ENCODE measurements at regions not wholly inside any gene's neighbourhood (a gene's known extent, or its start where the extent isn't known, plus 50 kb on each side); places are given as distances from the start of the nearest gene placed in this dataset.

DNA sequence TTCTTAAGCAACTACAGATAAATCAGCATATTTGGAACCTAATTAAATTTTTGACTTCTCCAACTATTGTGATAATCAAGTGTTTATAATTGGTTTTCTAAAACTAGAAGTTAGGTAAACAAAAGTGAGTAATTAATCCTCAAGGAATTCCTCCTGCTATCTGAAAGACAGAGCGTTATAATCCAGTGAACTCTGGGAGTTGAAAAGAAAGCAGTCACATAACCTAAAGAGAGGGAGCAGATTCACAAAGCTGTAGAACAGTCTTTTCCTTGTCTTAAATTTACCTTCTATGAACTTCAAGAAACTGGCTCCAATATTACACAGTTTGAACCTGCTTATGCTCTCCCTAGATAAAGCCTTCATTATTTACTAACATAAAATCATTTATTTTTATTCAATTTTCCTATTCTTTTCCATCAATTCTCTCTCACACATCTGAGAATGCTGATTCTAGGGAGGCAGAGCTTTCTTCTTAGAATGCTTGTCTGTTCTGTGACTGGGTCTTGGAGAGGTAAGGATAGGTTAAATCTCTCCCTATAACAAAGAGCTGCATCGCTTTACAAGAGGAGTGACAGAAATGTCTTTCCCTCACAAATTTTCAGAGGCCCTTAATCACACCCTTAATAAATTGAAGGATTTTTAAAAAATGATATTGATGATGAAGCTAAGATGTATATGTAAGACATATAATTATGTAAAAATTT, 132.8 kb downstream of the TUSC7 start:
- DNase-seq (ENCODE audit: low read depth): no peak
- no peak overlapping the region for H3K4me3 ChIP-seq (ENCODE audit: low read depth, low read length)

DNA sequence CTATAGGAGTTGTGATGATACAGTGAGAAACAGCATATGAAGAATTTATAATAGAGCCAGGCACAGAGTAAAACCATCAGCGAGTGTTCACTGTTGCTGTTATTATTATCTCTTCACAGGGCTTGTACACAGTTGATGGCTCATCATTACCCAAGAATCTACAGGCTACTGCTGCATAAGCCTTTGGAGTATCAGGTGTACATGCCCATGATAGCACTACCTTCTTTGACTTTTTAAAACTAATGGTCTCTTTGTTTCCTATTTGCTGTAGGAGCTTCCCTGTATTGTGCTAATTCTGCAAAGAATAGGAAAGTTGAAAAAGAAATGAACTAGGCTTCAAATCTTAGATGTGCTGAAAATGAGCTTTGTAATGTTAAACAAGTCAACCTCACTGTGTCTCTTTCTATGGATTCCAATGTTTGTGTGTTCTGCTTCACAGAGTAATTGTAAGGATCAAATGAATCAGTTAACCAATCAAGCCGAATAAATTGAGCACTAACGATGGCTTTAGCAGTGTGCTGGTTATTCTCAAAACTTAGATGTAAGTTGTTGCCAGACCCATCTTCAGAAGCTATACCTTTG, 138.8 kb downstream of the TUSC7 start:
- no peak overlapping the region for H3K4me3 ChIP-seq (ENCODE audit: low read depth, low read length)
- DNase-seq (ENCODE audit: low read depth): no peak
- TF ChIP-seq, protein P1, sequence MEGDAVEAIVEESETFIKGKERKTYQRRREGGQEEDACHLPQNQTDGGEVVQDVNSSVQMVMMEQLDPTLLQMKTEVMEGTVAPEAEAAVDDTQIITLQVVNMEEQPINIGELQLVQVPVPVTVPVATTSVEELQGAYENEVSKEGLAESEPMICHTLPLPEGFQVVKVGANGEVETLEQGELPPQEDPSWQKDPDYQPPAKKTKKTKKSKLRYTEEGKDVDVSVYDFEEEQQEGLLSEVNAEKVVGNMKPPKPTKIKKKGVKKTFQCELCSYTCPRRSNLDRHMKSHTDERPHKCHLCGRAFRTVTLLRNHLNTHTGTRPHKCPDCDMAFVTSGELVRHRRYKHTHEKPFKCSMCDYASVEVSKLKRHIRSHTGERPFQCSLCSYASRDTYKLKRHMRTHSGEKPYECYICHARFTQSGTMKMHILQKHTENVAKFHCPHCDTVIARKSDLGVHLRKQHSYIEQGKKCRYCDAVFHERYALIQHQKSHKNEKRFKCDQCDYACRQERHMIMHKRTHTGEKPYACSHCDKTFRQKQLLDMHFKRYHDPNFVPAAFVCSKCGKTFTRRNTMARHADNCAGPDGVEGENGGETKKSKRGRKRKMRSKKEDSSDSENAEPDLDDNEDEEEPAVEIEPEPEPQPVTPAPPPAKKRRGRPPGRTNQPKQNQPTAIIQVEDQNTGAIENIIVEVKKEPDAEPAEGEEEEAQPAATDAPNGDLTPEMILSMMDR (IDR thresholded peaks at IDR 0.05; ENCODE audit: insufficient read depth, low read depth, low read length): no peak

More for the DNA sequence above, 132.8 kb downstream of the TUSC7 start:
- TF ChIP-seq, protein P1 (IDR thresholded peaks at IDR 0.05; ENCODE audit: insufficient read depth, low read depth, low read length): no peak

DNA sequence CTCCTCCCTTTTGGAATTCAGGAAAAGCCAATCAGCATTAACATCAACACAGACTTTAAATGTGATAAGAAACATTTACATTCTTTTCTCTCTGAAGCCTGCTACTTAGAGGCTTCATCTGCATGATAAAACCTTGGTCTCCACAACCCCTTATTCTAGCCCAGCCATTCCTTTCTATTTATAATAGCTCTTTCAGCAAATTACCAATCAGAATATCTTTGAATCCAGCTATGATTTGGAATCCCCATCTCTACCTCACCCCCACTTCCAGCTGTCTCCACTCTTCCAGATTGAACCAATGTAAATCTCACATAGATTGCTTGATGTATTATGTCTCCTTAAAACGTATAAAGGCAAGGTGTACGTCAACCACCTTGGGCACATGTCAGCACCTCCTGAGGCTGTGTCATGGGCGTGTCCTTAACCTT, 139.7 kb downstream of the TUSC7 start:
- no peak overlapping the region for H3K4me3 ChIP-seq (ENCODE audit: low read depth, low read length)
- TF ChIP-seq, protein P1 (IDR thresholded peaks at IDR 0.05; ENCODE audit: insufficient read depth, low read depth, low read length): no peak

DNA sequence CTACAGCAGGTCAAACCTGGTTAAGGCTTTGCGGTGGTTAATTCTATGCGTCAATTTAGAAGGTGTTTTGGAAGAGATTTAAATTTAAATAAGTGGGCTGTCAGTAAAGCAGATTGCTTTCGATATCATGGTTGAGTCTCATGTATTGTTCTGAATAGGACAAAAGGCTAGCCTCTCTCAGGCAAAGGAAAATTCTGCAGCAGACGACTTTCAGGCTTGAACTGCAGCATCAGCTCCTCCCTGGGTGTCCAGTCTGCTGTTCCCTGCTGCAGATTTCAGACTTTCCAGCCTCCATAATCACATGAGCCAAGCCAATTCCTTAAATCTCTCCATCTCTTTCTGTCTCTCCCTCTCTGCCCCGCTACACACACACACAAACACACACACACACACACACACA, 143.2 kb downstream of the TUSC7 start:
- TF ChIP-seq, protein P1 (IDR thresholded peaks at IDR 0.05; ENCODE audit: insufficient read depth, low read depth, low read length): no peak
- H3K4me3 ChIP-seq (ENCODE audit: low read depth, low read length): no peak overlapping the region
- no peak for DNase-seq (ENCODE audit: low read depth)

More for the DNA sequence above, 139.7 kb downstream of the TUSC7 start:
- DNase-seq (ENCODE audit: low read depth): no peak

DNA sequence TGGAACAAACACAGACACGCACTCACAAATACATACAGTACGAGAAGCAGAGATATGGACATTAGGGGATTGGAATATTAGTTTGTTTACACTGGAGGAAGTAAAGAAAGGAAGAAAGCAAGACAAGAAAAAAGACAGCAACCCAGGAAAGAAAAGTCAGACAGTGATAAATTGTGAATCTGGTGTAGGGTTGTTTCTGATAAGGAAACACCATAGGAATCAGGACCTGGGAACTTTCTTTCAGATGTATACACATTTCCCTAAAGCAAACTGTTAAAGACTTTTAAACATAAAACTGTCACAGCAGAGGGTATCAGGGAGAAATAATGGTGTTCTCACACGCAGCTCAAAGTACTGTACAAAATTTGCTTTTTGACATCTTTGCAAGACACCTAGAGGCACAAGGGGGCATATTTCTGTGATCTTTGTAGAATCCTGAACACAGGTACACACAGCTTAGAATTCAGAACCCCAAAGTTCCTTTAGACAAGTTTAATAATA, 153.7 kb downstream of the TUSC7 start:
- no peak for DNase-seq (ENCODE audit: low read depth)
- TF ChIP-seq, protein P1 (IDR thresholded peaks at IDR 0.05; ENCODE audit: insufficient read depth, low read depth, low read length): no peak
- no peak overlapping the region for H3K4me3 ChIP-seq (ENCODE audit: low read depth, low read length)

DNA sequence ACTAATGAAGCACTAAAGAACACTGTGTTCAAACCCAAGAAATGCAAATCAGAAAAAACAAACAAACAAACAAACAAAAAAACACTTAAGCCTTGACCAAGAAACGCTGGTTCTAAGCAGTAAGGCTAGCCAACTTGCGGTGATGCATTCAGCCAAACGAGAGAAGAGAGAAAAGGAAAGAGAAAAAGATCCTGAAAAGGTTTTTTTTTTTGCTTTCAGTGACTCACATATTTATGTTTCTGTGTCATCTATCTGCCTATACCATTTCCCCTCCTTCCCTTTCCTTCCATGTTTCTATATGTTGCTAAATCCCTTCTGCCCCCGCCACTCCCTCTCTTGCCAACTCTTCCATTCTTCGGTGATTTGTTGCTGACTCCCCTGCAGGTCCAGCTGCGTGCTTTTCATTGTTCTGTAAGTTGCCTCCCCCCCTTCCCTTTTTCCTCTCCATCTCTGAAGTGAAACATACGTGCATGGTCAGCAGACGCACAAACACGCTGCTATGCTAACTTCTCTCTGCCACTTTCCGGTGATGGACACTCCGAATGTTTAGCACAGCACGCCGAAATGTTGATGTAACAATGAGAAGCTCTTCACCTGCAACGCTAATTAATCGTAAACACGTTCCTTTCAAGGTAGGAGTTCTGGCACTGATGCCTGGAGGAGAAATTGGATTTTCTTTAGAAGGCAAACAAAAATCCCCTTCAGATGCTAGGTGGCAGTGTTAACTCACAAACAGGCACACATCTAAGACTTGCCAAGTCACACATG, 154.4 kb downstream of the TUSC7 start:
- peak overlapping the region; percentile 54 for H3K4me3 ChIP-seq (ENCODE audit: low read depth, low read length)
- TF ChIP-seq, protein P1 (IDR thresholded peaks at IDR 0.05; ENCODE audit: insufficient read depth, low read depth, low read length): peak; percentile 41
- peak; percentile 61 for DNase-seq (ENCODE audit: low read depth)
